MM.1S (cell line): ENCODE measurements at regions not wholly inside any gene's neighbourhood (a gene's known extent, or its start where the extent isn't known, plus 50 kb on each side); places are given as distances from the start of the nearest gene placed in this dataset.

Experiments used
- DNase-seq: peaks from one replicate; pipeline ENCODE4 v3.0.0-alpha.2; 2015
- H2AFZ ChIP-seq: fragments of 300-600 bp; sonication (generic); 2 replicates; pipeline ENCODE4 v1.6.0; 2016; ENCODE audit warnings: antibody characterized with exemption, low read length
- H3F3A ChIP-seq: fragments of 300-600 bp; sonication (generic); 2 replicates; pipeline ENCODE4 v1.6.1; 2016; ENCODE audit warnings: mild to moderate bottlenecking, antibody characterized with exemption, low read length, moderate library complexity, mixed read lengths; ENCODE audit not compliant: insufficient read depth
- H3K27ac ChIP-seq: fragments of 300-600 bp; sonication (generic); 2 replicates; pipeline ENCODE4 v1.5.1; 2016; ENCODE audit warnings: mild to moderate bottlenecking, low read length
- H3K27me3 ChIP-seq: fragments of 300-600 bp; sonication (generic); replicated peaks from 2 replicates; pipeline ENCODE4 v1.6.0; 2016; ENCODE audit warnings: low read length; ENCODE audit not compliant: insufficient read depth
- H3K36me3 ChIP-seq: fragments of 300-600 bp; sonication (generic); replicated peaks from 2 replicates; pipeline ENCODE4 v1.6.1; 2016; ENCODE audit warnings: mild to moderate bottlenecking, low read length, mixed read lengths; ENCODE audit not compliant: insufficient read depth
- H3K4me1 ChIP-seq: fragments of 300-600 bp; sonication (generic); 2 replicates; pipeline ENCODE4 v1.6.1; 2016; ENCODE audit warnings: low read length, mixed read lengths
- H3K4me2 ChIP-seq: fragments of 300-600 bp; sonication (generic); 2 replicates; pipeline ENCODE4 v1.6.0; 2016; ENCODE audit warnings: low read depth, low read length
- H3K4me3 ChIP-seq: fragments of 300-600 bp; sonication (generic); 2 replicates; pipeline ENCODE4 v1.5.1; 2016; ENCODE audit warnings: low read length, mixed read lengths
- H3K79me2 ChIP-seq: fragments of 300-600 bp; sonication (generic); 2 replicates; pipeline ENCODE4 v1.6.1; 2016; ENCODE audit warnings: mixed run types, low read length, mixed read lengths
- H3K9ac ChIP-seq: fragments of 300-600 bp; sonication (generic); 2 replicates; pipeline ENCODE4 v1.6.1; 2016; ENCODE audit warnings: low read length, mixed read lengths
- H3K9me2 ChIP-seq: fragments of 300-600 bp; sonication (generic); replicated peaks from 2 replicates; pipeline ENCODE4 v1.6.1; 2016; ENCODE audit warnings: mild to moderate bottlenecking, low read length, mixed read lengths; ENCODE audit not compliant: insufficient read depth
- H3K9me3 ChIP-seq: fragments of 300-600 bp; sonication (generic); replicated peaks from 2 replicates; pipeline ENCODE4 v1.6.1; 2016; ENCODE audit warnings: mild to moderate bottlenecking, low read length, mixed read lengths; ENCODE audit not compliant: insufficient read depth
- H4K20me1 ChIP-seq: fragments of 300-600 bp; sonication (generic); 2 replicates; pipeline ENCODE4 v1.6.1; 2016; ENCODE audit warnings: mild to moderate bottlenecking, low read length, moderate library complexity, mixed read lengths; ENCODE audit not compliant: insufficient read depth
- EZH2 ChIP-seq: fragments of 300-600 bp; sonication (generic); optimal IDR thresholded peaks from 2 replicates; pipeline ENCODE3; 2017; ENCODE audit warnings: low read depth, mild to moderate bottlenecking, antibody characterized with exemption, low read length, mixed read lengths
- EZH2phosphoT487 ChIP-seq: fragments of 300-600 bp; sonication (generic); IDR thresholded peaks from 2 replicates; pipeline ENCODE4 v1.6.1; 2018; ENCODE audit warnings: antibody characterized with exemption, low read length
- TF ChIP-seq, protein P1 (sequence below): fragments of 300-600 bp; sonication (generic); IDR thresholded peaks from 2 replicates; pipeline ENCODE4 v1.5.1; 2016; ENCODE audit warnings: antibody characterized with exemption, low read length, mixed read lengths

- no peaks in the 10 kb centered on the region for H3K27me3 ChIP-seq
- no peaks in the 10 kb centered on the region for H3F3A ChIP-seq
- no peak overlapping the region for H3K27ac ChIP-seq
- H4K20me1 ChIP-seq = no peaks in the 10 kb centered on the region
- H3K4me3 ChIP-seq = no peak overlapping the region
- no peak for DNase-seq
- H3K79me2 ChIP-seq = no peaks in the 10 kb centered on the region
- H3K9me3 ChIP-seq = no peaks in the 10 kb centered on the region
- no peaks in the 10 kb centered on the region for H3K9me2 ChIP-seq
- H3K4me2 ChIP-seq = no peak overlapping the region
- TF ChIP-seq, protein P1, sequence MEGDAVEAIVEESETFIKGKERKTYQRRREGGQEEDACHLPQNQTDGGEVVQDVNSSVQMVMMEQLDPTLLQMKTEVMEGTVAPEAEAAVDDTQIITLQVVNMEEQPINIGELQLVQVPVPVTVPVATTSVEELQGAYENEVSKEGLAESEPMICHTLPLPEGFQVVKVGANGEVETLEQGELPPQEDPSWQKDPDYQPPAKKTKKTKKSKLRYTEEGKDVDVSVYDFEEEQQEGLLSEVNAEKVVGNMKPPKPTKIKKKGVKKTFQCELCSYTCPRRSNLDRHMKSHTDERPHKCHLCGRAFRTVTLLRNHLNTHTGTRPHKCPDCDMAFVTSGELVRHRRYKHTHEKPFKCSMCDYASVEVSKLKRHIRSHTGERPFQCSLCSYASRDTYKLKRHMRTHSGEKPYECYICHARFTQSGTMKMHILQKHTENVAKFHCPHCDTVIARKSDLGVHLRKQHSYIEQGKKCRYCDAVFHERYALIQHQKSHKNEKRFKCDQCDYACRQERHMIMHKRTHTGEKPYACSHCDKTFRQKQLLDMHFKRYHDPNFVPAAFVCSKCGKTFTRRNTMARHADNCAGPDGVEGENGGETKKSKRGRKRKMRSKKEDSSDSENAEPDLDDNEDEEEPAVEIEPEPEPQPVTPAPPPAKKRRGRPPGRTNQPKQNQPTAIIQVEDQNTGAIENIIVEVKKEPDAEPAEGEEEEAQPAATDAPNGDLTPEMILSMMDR = no peak
- TF ChIP-seq EZH2phosphoT487 (no peak), EZH2 (no peak)
- H3K4me1 ChIP-seq = no peaks in the 10 kb centered on the region
- H3K36me3 ChIP-seq = no peaks in the 10 kb centered on the region
- H2AFZ ChIP-seq = no peak overlapping the region
- no peak overlapping the region for H3K9ac ChIP-seq
Measured at GRCh38 chr3:110822971-110823370, 248.6 kb upstream of the NECTIN3 start.

GRCh38 chr3:110846971-110847370 is 224.6 kb upstream of the NECTIN3 start:
- no peaks in the 10 kb centered on the region for H3K27me3 ChIP-seq
- no peaks in the 10 kb centered on the region for H3F3A ChIP-seq
- no peaks in the 10 kb centered on the region for H3K9me2 ChIP-seq
- H3K9ac ChIP-seq = no peak overlapping the region
- no peaks in the 10 kb centered on the region for H3K36me3 ChIP-seq
- no peaks in the 10 kb centered on the region for H4K20me1 ChIP-seq
- no peaks in the 10 kb centered on the region for H3K4me1 ChIP-seq
- no peak overlapping the region for H2AFZ ChIP-seq
- no peak for DNase-seq
- H3K4me3 ChIP-seq = no peak overlapping the region
- H3K27ac ChIP-seq = no peak overlapping the region
- no peak overlapping the region for H3K4me2 ChIP-seq
- no peak for TF ChIP-seq EZH2phosphoT487
- TF ChIP-seq, protein P1 = no peak
- TF ChIP-seq EZH2 = no peak
- no peaks in the 10 kb centered on the region for H3K9me3 ChIP-seq
- H3K79me2 ChIP-seq = no peaks in the 10 kb centered on the region

DNA sequence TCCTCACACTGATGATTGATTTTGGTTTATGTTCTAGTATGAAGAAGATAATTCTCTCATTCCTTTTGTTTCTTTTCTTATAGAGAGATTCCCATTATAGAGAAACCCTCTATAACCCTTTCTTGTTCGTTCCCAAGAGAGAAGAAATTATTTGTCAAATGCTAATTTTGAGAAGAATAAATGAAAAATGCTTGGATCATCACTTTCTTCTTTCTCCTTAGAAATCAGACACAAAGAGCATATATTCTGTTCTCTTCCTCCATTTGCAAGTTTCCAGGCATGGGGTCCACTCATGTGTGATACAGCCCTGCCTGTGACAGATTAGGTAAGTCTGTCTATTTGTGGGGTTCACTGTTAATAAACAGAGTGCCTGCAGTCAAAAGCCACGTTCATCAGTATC is 222.6 kb upstream of the NECTIN3 start:
- Histone ChIP-seq H3K9me3 (no peaks in the 10 kb centered on the region), H2AFZ (no peak overlapping the region), H3K9me2 (no peaks in the 10 kb centered on the region), H3K4me2 (no peak overlapping the region), H3K27ac (no peak overlapping the region), H3K27me3 (no peaks in the 10 kb centered on the region), H4K20me1 (no peaks in the 10 kb centered on the region), H3K4me1 (no peaks in the 10 kb centered on the region), H3K9ac (no peak overlapping the region), H3K36me3 (no peaks in the 10 kb centered on the region), H3F3A (no peaks in the 10 kb centered on the region), H3K4me3 (no peak overlapping the region), H3K79me2 (no peaks in the 10 kb centered on the region)
- TF ChIP-seq, protein P1 = no peak
- no peak for TF ChIP-seq EZH2
- TF ChIP-seq EZH2phosphoT487 = no peak
- DNase-seq = no peak
